HG02763 (cell line): ENCODE measurements at regions not wholly inside any gene's neighbourhood (a gene's known extent, or its start where the extent isn't known, plus 50 kb on each side); places are given as distances from the start of the nearest gene placed in this dataset.
"Not testable (repeated sequence)": the region's sequence is repeated elsewhere in the genome, so short reads cannot be mapped to it uniquely, and the experiment has no call there.

Source experiments
- ATAC-seq: cut with Tn5 transposase; IDR thresholded peaks from one replicate; pipeline ENCODE4 v1.9.1; 2021; ENCODE audit warnings: mild to moderate bottlenecking, moderate library complexity; ENCODE audit not compliant: unreplicated experiment

DNA sequence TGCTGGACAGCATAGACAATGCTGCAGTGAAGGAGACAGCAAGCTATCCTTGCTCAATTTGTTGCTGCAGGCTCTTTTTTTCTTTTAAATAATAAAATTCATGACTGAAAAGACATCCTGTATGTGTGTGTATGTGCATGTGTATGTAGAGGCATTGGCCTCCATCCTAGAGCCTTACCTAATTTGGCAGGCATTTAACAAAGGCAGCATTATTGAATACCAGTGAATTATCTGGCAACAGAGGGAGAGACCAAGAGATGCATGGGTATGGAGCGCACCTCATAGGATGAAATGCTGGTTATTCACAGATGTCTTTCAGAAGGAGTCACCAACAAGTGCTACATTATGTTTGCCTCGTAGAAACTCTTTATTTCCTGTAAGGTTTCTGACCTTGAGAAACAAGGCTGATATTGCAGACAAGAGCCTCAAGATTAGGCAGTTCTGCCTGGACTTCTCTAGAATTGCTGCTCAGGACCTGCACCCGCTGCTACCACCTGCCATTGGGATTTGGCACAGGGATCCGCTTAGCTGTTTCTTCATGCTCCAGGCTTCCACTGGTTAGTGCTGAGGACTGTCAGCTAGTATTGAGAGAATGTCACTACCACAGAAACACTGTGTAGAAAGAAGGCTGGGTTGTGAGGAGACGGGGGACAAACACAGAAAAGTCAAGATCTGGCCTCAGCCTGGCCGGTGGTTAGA lies 247.7 kb upstream of the RFX3 start:
- no peak for ATAC-seq

GRCh38 chr9:3769646-3770045 lies 243.8 kb upstream of the RFX3 start:
- no peak for ATAC-seq

GRCh38 chr9:3768712-3769457 lies 243.1 kb upstream of the RFX3 start:
- ATAC-seq = no peak

- ATAC-seq = no peak
Measured at GRCh38 chr9:3768286-3768685, 242.5 kb upstream of the RFX3 start.

- no peak for ATAC-seq
Measured at GRCh38 chr9:3762076-3762475, 236.3 kb upstream of the RFX3 start.

DNA sequence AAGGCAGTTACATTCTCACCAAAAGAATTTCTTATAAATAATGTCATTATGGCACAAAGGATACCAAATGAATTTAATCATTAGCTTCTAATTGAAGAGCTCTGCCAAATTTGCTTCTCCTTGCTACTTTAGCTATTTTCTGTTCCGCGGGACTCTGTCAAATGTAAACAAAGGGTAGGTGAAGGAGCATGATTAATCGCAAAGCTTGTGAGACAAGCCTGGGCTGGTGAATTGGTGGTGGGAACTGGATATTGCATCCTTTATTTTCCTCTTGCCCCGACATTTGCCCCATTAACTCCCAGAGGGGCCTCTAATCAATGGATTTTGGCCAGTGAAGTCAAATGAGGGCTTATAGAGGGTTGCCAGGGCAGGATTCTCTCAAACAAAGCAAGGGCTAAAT lies 234.2 kb upstream of the RFX3 start:
- ATAC-seq = no peak

- ATAC-seq = no peak
Measured at GRCh38 chr9:3758816-3759576, 233.2 kb upstream of the RFX3 start.

DNA sequence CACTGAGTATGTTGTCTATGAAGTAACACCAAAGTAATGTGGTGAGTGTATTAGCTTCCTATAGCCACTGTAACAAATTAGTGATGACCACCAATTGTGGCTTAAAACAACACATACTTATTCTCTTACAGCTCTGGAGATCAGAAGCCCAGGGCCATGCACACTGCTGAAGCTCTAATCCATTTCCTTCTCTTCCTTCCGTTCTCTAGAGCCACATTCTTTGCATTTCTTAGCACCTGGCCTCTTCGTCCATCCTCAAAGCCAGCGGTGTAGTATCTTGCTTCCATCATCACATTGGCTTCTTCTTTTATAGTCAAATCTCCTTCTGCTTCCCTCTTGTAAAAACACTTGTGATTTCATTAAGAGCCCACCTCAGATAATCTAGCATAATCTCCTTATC lies 230.3 kb upstream of the RFX3 start:
- ATAC-seq = no peak

- no peak for ATAC-seq
Measured at GRCh38 chr9:3751125-3751758, 225.4 kb upstream of the RFX3 start.

GRCh38 chr9:3750321-3750720 lies 224.5 kb upstream of the RFX3 start:
- ATAC-seq = no peak

DNA sequence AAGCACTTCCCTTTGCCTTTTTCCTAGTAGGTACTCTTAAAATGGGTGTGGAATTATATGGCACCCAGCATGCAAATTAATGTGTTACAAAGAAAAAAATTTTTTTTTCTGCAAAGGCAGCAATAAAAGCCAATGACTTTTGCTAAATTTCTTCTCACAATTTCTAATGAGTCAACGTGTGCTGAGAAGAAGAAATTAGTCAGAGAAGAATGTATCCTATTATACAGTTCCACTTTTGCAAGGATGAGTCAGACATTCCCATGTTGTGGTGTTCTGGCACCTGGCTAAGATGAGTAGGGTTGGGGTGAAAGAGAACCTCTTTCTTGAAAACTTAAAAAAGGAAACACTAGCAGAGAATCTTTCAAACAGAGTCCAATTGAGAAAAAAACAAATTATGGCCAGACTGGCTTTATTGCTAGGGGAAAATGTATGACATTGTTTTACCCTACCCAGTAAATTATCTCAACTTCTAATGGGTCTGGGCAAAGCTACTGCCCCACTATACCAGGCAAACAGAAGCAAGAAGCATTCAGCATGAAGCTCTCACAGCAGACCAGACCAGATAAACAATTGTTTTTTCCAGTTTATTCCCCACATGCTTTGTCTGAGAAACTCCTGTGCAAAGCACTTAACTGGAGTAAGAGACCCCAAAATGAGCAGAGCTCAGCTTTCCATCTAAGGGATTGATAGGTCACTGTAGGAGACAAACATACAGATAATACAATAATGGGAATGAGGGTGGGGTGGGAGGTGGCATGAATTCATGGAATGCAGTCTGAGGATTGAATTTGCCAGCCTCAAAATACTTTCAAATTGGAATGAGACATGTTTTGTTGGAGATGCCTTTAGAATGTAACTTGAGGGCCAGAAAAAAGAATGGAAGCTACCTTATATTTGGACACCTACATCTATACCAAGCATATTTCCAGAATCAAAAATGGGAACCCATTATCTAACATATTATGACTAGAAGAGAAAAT lies 220.8 kb upstream of the RFX3 start:
- no peak for ATAC-seq

GRCh38 chr9:3743901-3744413 lies 218.2 kb upstream of the RFX3 start:
- ATAC-seq = no peak

DNA sequence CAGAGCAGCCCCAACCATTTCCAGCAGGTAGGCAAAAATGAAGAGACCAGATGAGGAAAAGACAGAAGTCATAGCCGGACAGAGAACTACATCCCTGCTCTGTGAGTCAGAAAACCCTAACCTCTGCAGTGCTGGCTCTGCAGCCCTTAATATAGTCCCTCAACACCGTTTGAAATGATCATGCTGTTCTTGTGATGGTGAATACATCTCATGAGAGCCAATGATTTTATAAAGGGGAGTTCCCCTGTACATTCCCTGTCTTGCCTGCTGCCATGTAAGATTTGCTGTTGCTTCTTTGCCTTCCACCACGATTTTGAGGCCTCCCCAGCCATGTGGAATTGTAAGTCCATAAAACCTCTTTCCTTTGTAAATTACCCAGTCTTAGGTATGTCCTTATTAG lies 216.8 kb upstream of the RFX3 start:
- no peak for ATAC-seq

DNA sequence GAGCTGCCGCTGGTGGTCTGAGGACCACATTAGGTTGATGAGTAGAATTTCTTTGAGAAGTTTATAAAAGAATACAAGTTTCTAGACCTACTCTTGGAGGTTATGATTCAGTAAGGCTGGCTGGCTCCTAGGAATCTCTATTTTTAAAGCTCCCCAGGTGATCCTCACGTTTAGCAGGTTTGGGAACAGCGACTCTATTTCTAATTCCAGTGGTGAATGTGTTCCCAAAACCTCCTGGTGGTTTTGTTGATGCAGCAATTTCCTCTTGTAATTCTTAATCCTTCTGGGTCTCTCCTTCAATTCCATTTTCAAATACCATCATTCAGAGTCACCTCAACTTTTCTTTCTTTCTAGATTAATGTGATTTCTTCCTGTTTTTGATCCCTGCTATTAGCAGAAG lies 215.9 kb upstream of the RFX3 start:
- ATAC-seq = no peak

DNA sequence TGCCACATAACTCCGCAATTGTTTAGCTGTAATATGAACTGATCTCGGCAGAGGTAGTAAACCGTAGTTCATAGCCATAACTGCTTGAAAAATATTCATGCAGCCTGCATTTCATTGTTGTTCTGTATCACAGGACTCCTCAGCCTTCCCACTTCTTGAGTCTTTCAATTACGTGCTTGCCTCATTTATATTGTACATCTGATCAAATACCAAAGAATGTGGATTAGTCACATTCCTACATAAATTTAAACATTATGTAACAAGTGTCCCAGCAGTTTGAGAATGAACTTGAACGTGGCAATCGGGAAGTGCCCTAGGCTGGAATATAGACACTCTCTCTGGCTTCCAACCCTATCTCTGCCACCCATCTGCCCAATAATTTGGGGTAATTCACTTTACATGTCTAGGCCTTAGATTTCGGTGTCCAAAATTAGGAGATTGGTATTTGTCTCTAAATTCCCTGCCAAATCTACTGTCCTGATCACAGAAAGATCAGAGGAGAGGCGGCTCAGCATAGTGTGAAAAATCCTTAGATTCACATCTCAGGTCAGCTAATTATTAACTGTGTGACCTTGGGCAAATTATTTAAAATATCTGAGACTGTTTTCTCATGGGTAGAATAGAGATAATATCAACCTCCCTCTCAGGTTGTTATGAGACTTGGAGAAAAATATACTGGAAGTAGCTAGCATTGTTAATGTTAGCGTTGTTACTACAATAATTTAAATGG lies 215.1 kb upstream of the RFX3 start:
- no peak for ATAC-seq

GRCh38 chr9:3736161-3736560 lies 210.4 kb upstream of the RFX3 start:
- ATAC-seq = no peak

GRCh38 chr9:3735251-3735650 lies 209.4 kb upstream of the RFX3 start:
- no peak for ATAC-seq

- ATAC-seq = not testable (repeated sequence)
Measured at GRCh38 chr9:3733527-3734262, 207.9 kb upstream of the RFX3 start.

GRCh38 chr9:3733039-3733408 lies 207.2 kb upstream of the RFX3 start:
- ATAC-seq = no peak
